PFSK-1 (cell line): ENCODE measurements at regions not wholly inside any gene's neighbourhood (a gene's known extent, or its start where the extent isn't known, plus 50 kb on each side); places are given as distances from the start of the nearest gene placed in this dataset.

Source experiments
- FOXP2 ChIP-seq: optimal IDR thresholded peaks from 2 replicates; pipeline ENCODE3; 2011; ENCODE audit warnings: borderline replicate concordance, control low read depth, inconsistent platforms; ENCODE audit not compliant: insufficient read depth; ENCODE audit errors: extremely low read length, extremely low read depth
- POLR2AphosphoS5 ChIP-seq: IDR thresholded peaks from 2 replicates; pipeline ENCODE4 v1.6.1; 2012; ENCODE audit warnings: low read depth, mild to moderate bottlenecking, control low read depth, low read length, moderate library complexity
- SIN3A ChIP-seq: IDR thresholded peaks from 2 replicates; pipeline ENCODE4 v1.6.1; 2012; ENCODE audit warnings: mild to moderate bottlenecking, low read length, moderate library complexity, borderline replicate concordance; ENCODE audit not compliant: insufficient read depth
- TAF1 ChIP-seq: IDR thresholded peaks from 2 replicates; pipeline ENCODE4 v1.6.1; 2012; ENCODE audit warnings: low read length, control low read depth, borderline replicate concordance; ENCODE audit not compliant: insufficient read depth
- TF ChIP-seq, protein P1 (sequence below), 2 experiments: IDR thresholded peaks; 2 replicates each; pipeline versions ENCODE4 v1.6.1 to v1.8.0; 2011 to 2012; ENCODE audit warnings: low read depth in 2 of 2, low read length in 2 of 2, control low read depth in 1 of 2, inconsistent platforms in 1 of 2, mild to moderate bottlenecking in 1 of 2, moderate library complexity in 1 of 2; ENCODE audit not compliant: insufficient read depth in 1 of 2

DNA sequence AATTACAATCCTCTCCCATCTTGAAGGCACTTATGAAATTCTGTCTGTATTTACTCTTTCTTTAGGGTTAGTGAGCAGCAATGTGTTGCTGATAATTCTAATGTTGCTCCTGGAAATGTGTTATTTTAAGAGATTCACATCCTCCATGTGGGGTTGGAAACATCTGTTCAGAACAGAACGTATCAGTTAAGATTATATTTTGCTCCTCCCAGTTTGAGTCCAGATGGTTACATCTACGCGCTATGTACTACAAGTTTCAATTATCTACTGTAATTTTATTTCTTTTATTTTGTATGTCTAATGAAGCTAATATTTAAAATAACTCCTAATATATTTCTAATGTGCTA, 250.6 kb upstream of the KLF6 start:
- TF ChIP-seq POLR2AphosphoS5 (no peak), SIN3A (no peak), TAF1 (no peak)
- TF ChIP-seq, protein P1, sequence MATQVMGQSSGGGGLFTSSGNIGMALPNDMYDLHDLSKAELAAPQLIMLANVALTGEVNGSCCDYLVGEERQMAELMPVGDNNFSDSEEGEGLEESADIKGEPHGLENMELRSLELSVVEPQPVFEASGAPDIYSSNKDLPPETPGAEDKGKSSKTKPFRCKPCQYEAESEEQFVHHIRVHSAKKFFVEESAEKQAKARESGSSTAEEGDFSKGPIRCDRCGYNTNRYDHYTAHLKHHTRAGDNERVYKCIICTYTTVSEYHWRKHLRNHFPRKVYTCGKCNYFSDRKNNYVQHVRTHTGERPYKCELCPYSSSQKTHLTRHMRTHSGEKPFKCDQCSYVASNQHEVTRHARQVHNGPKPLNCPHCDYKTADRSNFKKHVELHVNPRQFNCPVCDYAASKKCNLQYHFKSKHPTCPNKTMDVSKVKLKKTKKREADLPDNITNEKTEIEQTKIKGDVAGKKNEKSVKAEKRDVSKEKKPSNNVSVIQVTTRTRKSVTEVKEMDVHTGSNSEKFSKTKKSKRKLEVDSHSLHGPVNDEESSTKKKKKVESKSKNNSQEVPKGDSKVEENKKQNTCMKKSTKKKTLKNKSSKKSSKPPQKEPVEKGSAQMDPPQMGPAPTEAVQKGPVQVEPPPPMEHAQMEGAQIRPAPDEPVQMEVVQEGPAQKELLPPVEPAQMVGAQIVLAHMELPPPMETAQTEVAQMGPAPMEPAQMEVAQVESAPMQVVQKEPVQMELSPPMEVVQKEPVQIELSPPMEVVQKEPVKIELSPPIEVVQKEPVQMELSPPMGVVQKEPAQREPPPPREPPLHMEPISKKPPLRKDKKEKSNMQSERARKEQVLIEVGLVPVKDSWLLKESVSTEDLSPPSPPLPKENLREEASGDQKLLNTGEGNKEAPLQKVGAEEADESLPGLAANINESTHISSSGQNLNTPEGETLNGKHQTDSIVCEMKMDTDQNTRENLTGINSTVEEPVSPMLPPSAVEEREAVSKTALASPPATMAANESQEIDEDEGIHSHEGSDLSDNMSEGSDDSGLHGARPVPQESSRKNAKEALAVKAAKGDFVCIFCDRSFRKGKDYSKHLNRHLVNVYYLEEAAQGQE (IDR thresholded peaks at IDR 0.05; ENCODE audit: insufficient read depth in 1 of 2, low read depth in 2 of 2, low read length in 2 of 2) = no peak

DNA sequence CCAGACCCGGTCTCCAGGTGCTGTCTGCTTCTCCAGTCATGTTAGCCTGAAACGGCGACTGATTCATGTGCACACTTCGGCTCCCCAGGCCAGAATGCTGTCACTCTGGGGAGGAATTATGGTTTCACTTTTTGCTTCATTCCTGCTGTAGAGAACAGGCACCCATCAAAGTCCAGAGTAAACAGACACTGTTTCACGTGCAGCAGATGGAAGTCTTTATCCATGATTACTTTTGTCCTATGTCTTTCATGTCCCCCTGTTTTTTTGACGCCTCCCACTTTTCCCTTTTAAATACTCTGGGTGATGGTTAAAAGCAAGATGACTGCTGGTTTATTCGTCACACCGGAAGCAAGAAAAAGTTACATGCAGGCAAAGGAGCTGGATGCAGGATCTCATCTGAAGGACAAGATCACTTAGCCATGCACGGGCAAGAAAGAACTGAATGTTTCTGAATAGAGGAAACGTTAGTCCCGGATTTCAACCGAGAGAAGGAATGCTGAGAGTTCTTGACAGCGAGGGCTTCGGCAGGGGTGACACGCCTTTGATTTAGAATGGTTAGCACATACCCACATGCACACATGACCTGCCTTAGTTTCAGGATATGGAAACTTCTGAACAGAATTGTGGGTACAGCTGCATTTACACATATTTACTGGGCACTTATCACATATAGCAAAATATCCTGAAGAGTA, 250.0 kb upstream of the KLF6 start:
- TF ChIP-seq FOXP2 (no peak), SIN3A (no peak), TAF1 (no peak), POLR2AphosphoS5 (no peak)
- TF ChIP-seq, protein P1 (IDR thresholded peaks at IDR 0.05; ENCODE audit: insufficient read depth in 1 of 2, low read depth in 2 of 2, low read length in 2 of 2) = no peak

DNA sequence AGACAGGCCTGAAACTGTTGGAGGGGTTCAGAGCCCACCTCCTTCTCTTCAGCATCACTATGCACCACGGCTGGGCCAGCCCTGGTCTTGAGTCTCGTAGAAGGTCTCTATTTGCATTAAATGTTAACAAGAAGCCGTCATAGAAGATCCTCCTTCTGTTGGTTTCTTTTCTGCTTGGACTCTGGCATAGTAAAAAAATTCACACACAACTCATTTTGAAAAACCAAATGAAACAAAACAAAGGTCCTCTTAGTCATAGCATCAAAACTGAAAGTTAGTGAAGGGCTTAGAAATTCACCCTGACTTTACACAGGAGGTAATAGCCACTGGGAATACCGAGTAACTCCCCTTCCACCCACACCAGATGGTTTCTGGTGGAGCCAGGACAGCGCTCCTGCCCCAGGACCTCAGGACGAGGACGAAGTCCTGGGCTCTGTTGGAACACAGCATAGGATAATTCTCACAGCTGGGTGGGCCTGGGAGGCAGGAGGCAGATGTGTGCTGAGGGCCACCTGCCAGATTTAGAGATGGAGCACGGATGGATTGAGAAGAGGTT, 248.4 kb upstream of the KLF6 start:
- TF ChIP-seq FOXP2 (no peak), TAF1 (no peak), POLR2AphosphoS5 (no peak), SIN3A (no peak)
- TF ChIP-seq, protein P1 (IDR thresholded peaks at IDR 0.05; ENCODE audit: insufficient read depth in 1 of 2, low read depth in 2 of 2, low read length in 2 of 2) = no peak

DNA sequence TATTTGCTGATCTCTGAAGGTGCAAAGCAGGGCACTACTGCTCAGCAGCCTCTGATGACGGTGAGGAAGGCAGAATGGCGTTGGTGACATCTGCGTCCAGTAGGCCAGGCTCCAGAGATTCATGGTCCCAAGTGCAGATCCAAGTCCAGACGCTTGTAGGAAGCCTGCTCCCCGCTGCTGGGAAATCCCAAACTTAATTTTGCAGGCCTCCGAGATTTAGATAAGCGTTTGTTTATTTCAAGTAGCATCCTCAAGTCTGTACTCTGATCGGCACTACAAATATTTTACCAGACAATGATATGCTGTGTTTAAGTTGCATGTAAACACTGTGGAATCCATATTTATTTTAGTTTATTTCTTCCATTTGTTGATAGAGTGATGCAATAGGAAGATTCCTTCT, 244.9 kb upstream of the KLF6 start:
- no peak for TF ChIP-seq SIN3A
- TF ChIP-seq, protein P1 (IDR thresholded peaks at IDR 0.05; ENCODE audit: insufficient read depth in 1 of 2, low read depth in 2 of 2, low read length in 2 of 2) = no peak
- no peak for TF ChIP-seq FOXP2
- no peak for TF ChIP-seq POLR2AphosphoS5
- TF ChIP-seq TAF1 = no peak
